ENCODE measurements at regions not wholly inside any gene's neighbourhood (a gene's known extent, or its start where the extent isn't known, plus 50 kb on each side); places are given as distances from the start of the nearest gene placed in this dataset.

DNA sequence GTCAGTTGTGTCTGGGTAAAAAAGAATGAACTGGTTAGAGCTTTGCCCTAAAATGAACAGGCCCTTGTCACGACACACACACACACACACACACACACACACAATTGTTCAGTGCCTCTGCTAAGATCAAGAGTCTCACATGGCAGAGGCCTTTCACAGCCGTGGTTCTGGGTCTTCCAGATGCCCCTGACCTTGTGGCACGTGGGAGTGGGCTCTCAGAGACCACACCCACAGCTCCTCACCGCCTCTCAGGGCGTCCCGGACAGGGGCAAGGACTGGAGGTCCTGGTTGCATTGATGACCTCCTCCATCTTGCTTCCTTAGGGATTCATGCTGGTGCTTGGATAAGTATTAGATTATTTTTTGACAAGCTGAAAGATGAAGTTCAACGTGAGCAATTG lies 101.0 kb downstream of the HSPH1 start:
- TF ChIP-seq POLR2AphosphoS5 (IDR thresholded peaks at IDR 0.05) = no peak
- no peak for TF ChIP-seq POLR2A (IDR thresholded peaks at IDR 0.05)

Data from transverse colon (tissue), 3 donors.